ENCODE measurements at regions not wholly inside any gene's neighbourhood (a gene's known extent, or its start where the extent isn't known, plus 50 kb on each side); places are given as distances from the start of the nearest gene placed in this dataset.

DNA sequence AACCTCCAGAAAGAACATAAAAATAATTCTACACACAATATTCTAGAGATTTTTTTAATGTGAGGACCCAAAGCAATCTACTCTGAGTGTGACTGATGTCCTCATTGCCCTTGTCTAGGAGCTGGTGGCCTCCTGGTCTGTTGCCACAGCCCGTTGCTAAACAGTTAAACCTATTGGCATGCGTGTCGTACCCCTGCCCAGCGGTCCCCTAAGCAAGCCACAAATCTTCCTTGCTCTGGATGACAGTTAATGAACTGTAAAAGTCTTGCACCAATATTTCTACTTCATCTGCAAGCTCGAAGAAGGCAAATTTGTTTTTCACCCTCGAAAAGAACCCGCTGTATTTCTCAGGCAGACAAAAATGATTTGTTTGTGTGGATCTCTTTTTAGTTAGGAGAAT lies 489.1 kb upstream of the MEX3C start:
- H3K9ac ChIP-seq (ENCODE audit: low read depth, low read length) = no peak overlapping the region
- no peaks in the 10 kb centered on the region for H3K36me3 ChIP-seq (ENCODE audit: insufficient read depth, low read length)
- H3K9me3 ChIP-seq (ENCODE audit: control insufficient read depth, insufficient read depth, low read length) = no peaks in the 10 kb centered on the region
- H3K4me1 ChIP-seq (ENCODE audit: insufficient read depth, low read length) = no peaks in the 10 kb centered on the region

DNA sequence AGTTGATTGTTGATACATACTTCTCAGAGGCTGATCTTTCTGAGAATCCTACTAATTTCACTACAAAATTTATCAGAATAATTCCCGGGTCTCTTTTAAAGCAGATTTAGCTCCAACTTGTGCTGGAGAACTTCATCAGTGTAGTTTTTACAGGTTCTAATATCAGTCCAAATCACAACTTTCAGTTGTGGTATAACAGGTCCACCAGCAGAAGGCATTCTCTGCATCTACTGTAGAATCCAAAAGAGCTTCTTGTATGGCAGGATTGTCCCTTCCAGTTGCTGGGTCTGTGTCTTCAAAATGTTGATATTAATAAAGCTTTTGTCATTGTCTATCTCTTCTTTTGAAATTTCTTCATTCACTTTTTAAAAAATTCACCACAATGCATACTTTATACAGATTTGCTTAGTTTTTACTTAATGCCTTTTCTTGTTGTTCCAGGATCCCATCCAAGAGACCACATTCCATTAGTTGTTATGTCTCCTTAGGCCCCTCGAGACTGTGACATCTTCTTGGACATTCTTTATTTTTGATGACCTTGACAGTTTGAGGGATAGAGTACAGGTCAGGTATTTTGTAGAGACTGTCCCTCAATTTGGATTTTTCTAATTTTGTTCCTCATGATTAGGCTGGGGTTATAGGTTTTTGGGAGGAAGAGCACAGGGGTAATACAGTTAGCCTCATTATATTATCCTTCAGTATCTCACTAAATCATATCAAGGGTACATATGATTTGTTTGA lies 490.5 kb upstream of the MEX3C start:
- Histone ChIP-seq H3K4me1 (ENCODE audit: insufficient read depth, low read length) (no peaks in the 10 kb centered on the region), H3K9me3 (ENCODE audit: control insufficient read depth, insufficient read depth, low read length) (no peaks in the 10 kb centered on the region), H3K36me3 (ENCODE audit: insufficient read depth, low read length) (no peaks in the 10 kb centered on the region), H3K9ac (ENCODE audit: low read depth, low read length) (no peak overlapping the region)

DNA sequence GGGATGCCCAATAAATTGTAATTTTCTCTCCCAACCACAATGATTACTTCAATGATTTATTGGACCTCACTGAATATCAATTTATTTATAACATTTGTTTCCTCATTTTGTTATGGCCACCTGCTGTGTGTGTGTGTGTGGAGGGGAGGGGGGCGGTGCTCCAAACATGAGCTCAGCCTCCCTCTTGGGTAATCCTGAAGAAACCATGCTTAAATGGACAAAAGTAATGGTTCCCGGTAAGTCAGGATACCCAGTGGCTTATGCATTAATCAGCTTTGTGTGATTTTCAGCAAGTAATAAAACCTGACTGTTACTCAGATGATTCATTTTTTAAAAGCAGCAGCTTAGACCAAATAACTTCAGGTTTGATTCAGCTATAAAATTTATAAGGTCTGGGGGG lies 495.1 kb upstream of the MEX3C start:
- H3K36me3 ChIP-seq (ENCODE audit: insufficient read depth, low read length) = no peaks in the 10 kb centered on the region
- no peaks in the 10 kb centered on the region for H3K9me3 ChIP-seq (ENCODE audit: control insufficient read depth, insufficient read depth, low read length)
- H3K9ac ChIP-seq (ENCODE audit: low read depth, low read length) = no peak overlapping the region
- H3K4me1 ChIP-seq (ENCODE audit: insufficient read depth, low read length) = no peaks in the 10 kb centered on the region

DNA sequence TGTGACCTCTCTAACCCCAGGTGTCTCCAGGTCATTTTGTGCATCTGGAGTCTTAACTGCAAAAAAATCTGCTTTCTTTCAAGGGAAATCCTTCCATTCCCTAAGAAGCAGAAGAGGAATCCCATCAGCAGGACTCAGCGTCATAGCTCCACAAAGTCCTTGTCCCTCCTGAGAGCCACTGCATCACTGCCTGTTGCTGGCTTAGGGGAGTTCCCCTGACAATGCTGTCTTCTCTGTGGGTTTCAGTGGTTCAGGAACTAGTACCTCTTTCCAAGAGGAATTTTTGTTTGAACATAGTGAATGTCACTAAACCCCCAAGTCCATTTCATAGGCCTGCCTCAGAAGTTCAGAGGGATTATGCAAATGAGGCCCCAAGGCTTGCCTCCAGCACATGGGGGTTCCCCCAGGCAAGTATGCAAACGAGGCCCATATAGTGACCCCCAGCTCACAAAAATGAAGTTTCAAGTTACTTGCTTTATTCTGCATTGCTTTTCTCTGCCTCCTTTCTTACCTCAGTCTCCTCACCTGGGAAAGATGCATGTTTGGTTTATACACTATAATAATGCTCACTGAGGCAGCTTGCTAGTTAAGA lies 513.9 kb upstream of the MEX3C start:
- H3K36me3 ChIP-seq (ENCODE audit: insufficient read depth, low read length) = no peaks in the 10 kb centered on the region
- H3K4me1 ChIP-seq (ENCODE audit: insufficient read depth, low read length) = peaks cover 13% of the 10 kb centered on the region
- H3K9ac ChIP-seq (ENCODE audit: low read depth, low read length) = no peak overlapping the region
- H3K9me3 ChIP-seq (ENCODE audit: control insufficient read depth, insufficient read depth, low read length) = peaks cover 5% of the 10 kb centered on the region; the same call in 1 of the 2 replicates

DNA sequence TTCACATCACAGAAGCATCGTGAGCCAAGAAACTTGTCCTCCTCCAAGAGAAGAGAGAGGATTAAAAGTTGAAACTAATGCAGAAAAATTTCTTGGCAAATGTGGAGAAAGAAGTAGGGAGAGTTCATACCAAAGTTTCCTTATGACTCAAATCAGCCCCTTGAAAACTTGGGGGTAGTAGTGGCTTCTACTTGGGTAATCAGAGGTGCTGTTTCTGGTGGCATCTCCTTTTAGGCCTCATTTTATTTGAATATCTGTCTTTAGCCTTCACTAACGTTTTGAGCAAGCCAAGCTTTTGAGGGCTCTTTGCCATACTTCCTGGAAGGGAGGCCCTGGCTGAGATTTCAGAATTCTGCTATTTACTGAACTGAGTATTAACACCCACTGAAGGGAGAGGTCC lies 515.3 kb upstream of the MEX3C start:
- no peaks in the 10 kb centered on the region for H3K9me3 ChIP-seq (ENCODE audit: control insufficient read depth, insufficient read depth, low read length)
- H3K36me3 ChIP-seq (ENCODE audit: insufficient read depth, low read length) = no peaks in the 10 kb centered on the region
- H3K9ac ChIP-seq (ENCODE audit: low read depth, low read length) = no peak overlapping the region
- H3K4me1 ChIP-seq (ENCODE audit: insufficient read depth, low read length) = peaks cover 13% of the 10 kb centered on the region

DNA sequence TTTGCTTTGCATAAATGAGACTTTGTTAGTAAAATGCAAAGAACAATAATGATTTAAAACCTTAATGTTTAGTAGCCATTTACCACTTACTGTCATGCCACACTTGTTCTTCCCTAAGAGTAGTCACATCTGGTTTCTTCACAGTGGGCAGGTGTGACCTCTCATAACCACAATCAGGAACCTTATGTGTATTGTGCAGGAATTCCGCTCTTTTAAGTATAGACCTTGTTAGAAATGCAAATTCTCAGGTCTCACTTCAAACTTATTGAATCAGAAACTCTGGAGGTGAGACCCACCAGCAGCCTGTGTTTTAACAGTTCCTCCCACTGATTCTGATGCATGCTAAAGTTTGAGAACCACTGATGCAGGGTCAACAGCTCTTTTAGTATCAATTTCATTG lies 518.8 kb upstream of the MEX3C start:
- no peaks in the 10 kb centered on the region for H3K9me3 ChIP-seq (ENCODE audit: control insufficient read depth, insufficient read depth, low read length)
- no peaks in the 10 kb centered on the region for H3K36me3 ChIP-seq (ENCODE audit: insufficient read depth, low read length)
- peaks cover 13% of the 10 kb centered on the region for H3K4me1 ChIP-seq (ENCODE audit: insufficient read depth, low read length)
- no peak overlapping the region for H3K9ac ChIP-seq (ENCODE audit: low read depth, low read length)

DNA sequence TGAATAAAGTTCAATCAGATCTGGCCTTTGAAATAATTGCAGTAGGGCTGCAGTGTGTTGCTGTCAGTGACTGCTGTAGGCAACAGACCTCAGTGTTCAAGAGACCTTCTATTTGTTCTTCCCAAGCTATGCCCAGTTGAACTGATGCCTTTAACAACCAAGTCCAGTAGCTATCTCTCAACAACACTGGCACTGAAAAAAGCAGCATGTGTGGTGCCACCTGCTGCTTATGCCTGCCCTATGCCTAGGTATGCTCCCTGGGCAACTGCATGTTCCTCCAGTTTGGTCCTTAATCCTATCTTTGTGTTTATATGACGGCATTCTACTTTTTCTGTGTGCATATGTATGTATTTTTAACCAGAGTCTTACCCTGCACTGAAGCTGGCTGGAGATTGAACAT lies 523.9 kb upstream of the MEX3C start:
- H3K4me1 ChIP-seq (ENCODE audit: insufficient read depth, low read length) = peaks cover 3% of the 10 kb centered on the region; the same call in 1 of the 2 replicates
- H3K36me3 ChIP-seq (ENCODE audit: insufficient read depth, low read length) = no peaks in the 10 kb centered on the region
- no peak overlapping the region for H3K9ac ChIP-seq (ENCODE audit: low read depth, low read length)
- H3K9me3 ChIP-seq (ENCODE audit: control insufficient read depth, insufficient read depth, low read length) = no peaks in the 10 kb centered on the region

DNA sequence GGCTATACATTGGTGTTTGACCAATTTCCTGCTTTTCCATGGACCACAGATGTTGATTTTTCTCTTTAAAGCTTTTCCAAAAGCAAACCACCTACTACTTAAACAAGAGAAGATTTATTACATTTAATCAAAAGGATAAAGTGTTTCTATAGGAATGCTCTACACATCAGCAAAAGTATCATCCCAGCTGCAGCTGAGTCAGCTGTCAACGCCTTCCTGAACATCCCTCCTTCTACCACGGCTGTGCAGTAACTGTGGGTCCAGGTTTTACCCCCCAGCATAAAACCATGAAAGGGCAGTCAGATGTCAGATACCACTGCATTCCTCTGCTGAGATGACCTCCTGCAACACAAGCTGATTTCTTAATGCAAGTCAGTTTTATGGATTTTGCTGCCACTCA lies 524.5 kb upstream of the MEX3C start:
- Histone ChIP-seq H3K9me3 (ENCODE audit: control insufficient read depth, insufficient read depth, low read length) (no peaks in the 10 kb centered on the region), H3K36me3 (ENCODE audit: insufficient read depth, low read length) (no peaks in the 10 kb centered on the region), H3K9ac (ENCODE audit: low read depth, low read length) (no peak overlapping the region), H3K4me1 (ENCODE audit: insufficient read depth, low read length) (peaks cover 3% of the 10 kb centered on the region; the same call in 1 of the 2 replicates)

DNA sequence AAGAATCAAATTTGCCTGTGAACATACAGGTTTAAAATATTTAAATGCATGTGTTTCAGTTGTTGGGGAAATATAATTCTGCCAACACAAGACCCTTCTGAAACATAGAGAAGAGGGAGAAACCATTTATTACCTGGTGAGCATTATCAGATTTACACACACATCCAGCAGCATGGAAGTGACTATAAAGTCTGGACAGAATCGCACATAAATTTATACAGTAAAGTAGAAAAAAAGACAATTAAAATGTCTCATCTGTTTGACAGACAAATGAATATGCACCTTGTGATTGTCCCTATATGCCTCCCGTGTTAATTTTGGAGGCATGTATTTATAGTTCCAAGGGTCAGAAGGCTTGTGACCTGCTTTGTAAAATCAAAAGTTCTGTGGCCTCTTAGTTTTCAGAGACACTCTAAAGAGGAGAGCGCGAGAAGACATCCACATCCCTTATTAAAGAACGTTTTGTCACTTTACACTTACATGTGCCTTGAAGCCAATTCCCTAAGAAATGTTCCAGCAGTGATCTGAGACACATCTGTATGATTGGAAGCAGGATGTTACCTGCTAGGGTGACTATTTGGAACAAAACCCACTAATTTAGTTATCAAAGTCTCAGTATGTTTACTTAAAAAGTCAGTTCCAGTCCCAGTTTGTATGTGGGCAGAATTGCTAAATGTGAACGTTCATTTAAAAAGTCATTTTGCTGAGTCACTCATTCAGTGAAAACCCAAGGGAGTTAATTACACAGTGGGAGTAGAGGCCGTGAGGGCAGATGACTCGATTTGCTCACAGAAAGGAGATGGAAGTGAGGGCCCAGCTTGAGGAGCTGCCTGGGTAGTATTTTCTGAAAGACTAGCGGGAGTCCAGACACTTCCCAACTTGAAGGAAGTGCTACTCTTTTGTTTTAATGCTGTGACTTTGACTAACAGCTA lies 527.6 kb upstream of the MEX3C start:
- H3K9me3 ChIP-seq (ENCODE audit: control insufficient read depth, insufficient read depth, low read length) = no peaks in the 10 kb centered on the region
- no peaks in the 10 kb centered on the region for H3K36me3 ChIP-seq (ENCODE audit: insufficient read depth, low read length)
- no peak overlapping the region for H3K9ac ChIP-seq (ENCODE audit: low read depth, low read length)
- peaks cover 3% of the 10 kb centered on the region; the same call in 1 of the 2 replicates for H3K4me1 ChIP-seq (ENCODE audit: insufficient read depth, low read length)

DNA sequence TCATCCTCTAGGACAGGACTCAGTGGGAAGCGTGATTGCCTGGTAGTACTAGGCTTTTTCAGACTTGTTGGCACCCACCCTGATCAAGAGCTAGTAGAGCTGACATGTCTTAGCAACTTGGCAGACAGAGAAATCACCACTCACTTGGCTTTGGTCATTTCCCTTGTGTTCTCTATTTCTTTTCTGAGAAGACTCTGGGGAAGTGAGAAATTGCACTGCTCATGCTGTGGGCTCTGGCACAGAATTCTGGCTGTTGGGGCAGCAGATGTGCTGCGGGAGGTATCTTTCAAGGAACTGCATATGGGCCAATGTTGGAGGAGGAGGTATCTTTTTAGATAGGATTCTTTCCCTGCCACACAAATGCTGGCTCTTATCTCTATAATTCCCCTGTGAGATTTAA lies 529.1 kb upstream of the MEX3C start:
- no peaks in the 10 kb centered on the region for H3K36me3 ChIP-seq (ENCODE audit: insufficient read depth, low read length)
- no peak overlapping the region for H3K9ac ChIP-seq (ENCODE audit: low read depth, low read length)
- H3K4me1 ChIP-seq (ENCODE audit: insufficient read depth, low read length) = peaks cover 3% of the 10 kb centered on the region; the same call in 1 of the 2 replicates
- H3K9me3 ChIP-seq (ENCODE audit: control insufficient read depth, insufficient read depth, low read length) = no peaks in the 10 kb centered on the region

DNA sequence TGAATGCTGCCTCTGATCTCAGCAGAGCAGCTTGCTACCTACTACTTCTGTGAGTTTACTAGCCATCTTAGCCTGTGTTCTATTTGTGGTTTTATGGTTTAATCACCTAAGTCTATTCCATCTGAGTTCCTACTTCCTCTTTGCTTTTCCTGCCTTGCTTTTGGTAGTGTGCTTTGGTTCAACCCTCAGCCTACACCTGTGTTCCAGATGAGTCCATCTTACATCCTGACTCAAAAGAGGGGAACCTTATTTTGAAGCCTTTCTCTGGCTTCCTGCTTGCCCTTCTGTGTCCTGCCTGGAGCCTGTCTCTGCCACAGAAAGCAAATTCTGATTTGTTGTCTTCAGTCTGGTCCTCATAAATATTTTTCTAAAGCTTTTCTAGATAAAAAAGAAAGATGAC lies 530.3 kb upstream of the MEX3C start:
- no peaks in the 10 kb centered on the region for H3K9me3 ChIP-seq (ENCODE audit: control insufficient read depth, insufficient read depth, low read length)
- H3K36me3 ChIP-seq (ENCODE audit: insufficient read depth, low read length) = no peaks in the 10 kb centered on the region
- H3K4me1 ChIP-seq (ENCODE audit: insufficient read depth, low read length) = peaks cover 3% of the 10 kb centered on the region; the same call in 1 of the 2 replicates
- H3K9ac ChIP-seq (ENCODE audit: low read depth, low read length) = no peak overlapping the region

DNA sequence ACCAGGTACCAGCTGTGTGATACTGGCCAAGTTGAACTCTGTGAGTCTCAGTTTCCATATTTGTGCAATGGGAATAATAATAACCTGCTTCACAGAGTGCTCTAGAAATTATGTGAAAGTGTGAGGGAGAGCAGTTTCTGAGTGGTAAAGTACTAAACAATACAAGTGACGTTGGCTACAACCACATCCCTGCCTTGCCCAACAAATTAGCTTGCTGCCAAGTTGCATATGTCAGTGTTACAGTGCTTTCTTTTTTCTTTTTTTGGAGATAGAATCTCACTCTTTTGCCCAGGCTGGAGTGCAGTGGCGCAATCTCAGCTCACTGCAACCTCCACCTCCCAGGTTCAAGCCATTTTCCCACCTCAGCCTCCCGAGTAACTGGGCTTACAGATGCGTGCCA lies 533.6 kb upstream of the MEX3C start:
- Histone ChIP-seq H3K36me3 (ENCODE audit: insufficient read depth, low read length) (no peaks in the 10 kb centered on the region), H3K4me1 (ENCODE audit: insufficient read depth, low read length) (no peaks in the 10 kb centered on the region), H3K9me3 (ENCODE audit: control insufficient read depth, insufficient read depth, low read length) (no peaks in the 10 kb centered on the region), H3K9ac (ENCODE audit: low read depth, low read length) (no peak overlapping the region)

DNA sequence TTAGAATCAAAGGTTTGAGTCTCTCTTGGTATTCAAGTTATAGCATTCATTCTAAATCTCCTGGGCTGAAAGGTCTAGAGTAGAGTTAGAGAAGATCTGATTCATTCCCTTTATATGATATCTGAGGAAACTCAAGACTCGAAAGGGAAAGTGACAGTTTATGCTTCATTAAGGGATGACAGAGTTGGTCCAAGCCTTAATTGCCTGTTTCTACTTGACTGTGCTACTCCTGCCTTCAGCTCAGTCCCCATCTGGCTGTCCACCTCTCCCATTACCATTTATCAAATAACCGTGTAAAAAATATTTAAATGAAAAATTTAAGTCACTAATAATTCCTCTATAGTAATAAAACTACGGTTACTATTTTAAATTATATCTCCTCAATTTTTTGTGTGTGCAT lies 537.1 kb upstream of the MEX3C start:
- Histone ChIP-seq H3K36me3 (ENCODE audit: insufficient read depth, low read length) (no peaks in the 10 kb centered on the region), H3K9ac (ENCODE audit: low read depth, low read length) (no peak overlapping the region), H3K9me3 (ENCODE audit: control insufficient read depth, insufficient read depth, low read length) (no peaks in the 10 kb centered on the region), H3K4me1 (ENCODE audit: insufficient read depth, low read length) (no peaks in the 10 kb centered on the region)

DNA sequence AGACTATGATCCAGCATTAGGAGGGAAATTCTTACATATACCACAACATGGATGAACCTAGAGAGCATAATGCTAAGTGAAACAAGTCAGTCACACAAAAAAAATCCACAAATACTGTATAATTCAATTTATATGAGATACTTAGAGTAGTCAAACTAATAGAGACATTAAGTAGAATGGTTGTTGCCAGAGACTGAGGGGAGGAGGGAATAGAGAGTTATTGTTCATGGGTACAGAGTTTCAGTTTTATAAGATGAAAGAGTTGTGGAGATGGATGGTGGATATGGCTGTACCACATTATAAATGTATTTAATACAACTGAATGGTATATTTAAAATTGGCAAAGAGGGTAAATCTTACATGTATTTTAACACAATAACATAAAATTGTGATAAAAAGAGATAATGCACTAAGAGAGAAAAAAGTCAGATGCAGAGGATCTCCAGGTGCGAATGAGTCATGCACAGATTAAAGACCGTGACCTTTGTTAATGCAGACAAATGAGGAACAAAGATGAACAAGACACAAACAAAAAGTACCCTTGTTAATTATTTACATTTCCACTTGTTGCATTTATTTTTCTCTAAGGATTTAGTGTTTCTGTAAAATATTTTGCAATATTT lies 541.7 kb upstream of the MEX3C start:
- Histone ChIP-seq H3K9me3 (ENCODE audit: control insufficient read depth, insufficient read depth, low read length) (no peaks in the 10 kb centered on the region), H3K9ac (ENCODE audit: low read depth, low read length) (no peak overlapping the region), H3K36me3 (ENCODE audit: insufficient read depth, low read length) (no peaks in the 10 kb centered on the region), H3K4me1 (ENCODE audit: insufficient read depth, low read length) (no peaks in the 10 kb centered on the region)

All from ES-I3 (cell line).